ENCODE measurements at regions not wholly inside any gene's neighbourhood (a gene's known extent, or its start where the extent isn't known, plus 50 kb on each side); places are given as distances from the start of the nearest gene placed in this dataset.

DNA sequence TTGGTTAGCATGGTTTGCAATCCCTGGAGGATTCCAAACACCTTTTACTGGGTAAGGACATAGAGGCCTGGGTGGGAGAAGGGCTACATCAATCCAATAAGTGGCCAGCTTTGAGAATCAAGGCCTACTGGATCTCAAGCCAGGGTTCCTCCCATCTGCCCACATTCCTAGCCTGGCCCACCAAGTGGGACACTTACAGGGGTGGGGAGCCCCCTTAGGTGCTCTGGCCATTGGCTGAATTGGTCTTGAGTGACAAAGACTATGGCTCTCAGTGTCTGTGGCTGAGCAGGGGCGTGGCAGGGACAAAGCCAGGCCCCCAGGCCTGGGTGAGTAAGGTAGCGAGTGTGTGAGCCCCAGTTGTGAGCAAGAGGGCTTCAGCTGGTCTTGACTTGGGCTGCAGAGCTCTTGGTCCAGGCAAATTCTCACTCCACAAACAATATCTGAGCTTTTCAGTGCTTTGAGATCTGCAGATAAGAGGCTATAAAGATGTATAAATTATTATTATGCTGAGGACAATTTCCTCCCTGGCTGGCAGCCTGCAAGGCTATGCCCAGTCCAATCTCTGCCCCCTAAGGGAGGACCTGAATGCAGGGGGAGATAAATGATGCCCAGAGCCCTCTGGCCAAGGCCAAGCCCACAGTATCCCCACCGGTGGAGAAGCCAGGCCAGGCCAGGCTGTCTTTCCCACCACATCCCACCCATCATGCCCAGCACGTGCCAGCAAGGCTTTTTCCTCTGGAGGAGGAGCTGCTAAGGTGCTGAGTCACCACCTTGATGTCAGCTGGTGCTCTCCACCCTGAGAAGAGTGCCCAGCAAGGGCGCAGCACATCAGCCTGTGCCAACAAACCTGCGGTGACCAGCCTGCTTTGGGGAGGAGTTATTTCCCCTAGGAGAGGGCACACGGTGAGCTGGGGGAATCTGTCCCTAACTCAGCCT is 80.7 kb upstream of the DUSP5 start:
- peaks cover 50% of the 10 kb centered on the region for H3K4me1 ChIP-seq (ENCODE audit: insufficient read depth, low read length)
- Mint-ChIP-seq H3K27ac (peak overlapping the region in 1 of 8 donors; percentile 46), H3K9me3 (no peaks in the 10 kb centered on the region), H3K27me3 (no peaks in the 10 kb centered on the region), H3K4me3 (no peak overlapping the region), H3K4me1 (peaks cover 63 to 74% (median 73%) of the 10 kb centered on the region in 3 donors), H3K36me3 (no peaks in the 10 kb centered on the region)
- H3K27ac ChIP-seq (ENCODE audit: low read depth, low read length), result no peak overlapping the region
- H3K27me3 ChIP-seq (ENCODE audit: insufficient read depth, low read length, poor library complexity, severe bottlenecking), result no peaks in the 10 kb centered on the region
- H3K36me3 ChIP-seq (ENCODE audit: insufficient read depth, low read length), result no peaks in the 10 kb centered on the region
- no peak overlapping the region for H3K4me3 ChIP-seq (ENCODE audit: low read length)
- no peak for DNase-seq
- H3K9me3 ChIP-seq (ENCODE audit: low read length), result no peaks in the 10 kb centered on the region
- CTCF ChIA-PET, result interaction anchor here (0.8 to 2.8 kb wide), 4 partner anchors 63 to 112 kb away, joined by 3 to 11 read pairs (median 3); partner anchors contain the start of gene SMNDC1
- POLR2A ChIA-PET, result no interaction called here

GRCh38 chr10:110418218-110418617 is 79.5 kb upstream of the DUSP5 start:
- CTCF ChIA-PET, result interaction anchor here (0.8 kb wide), 1 partner anchor 81 kb away, joined by 3 read pairs; no protein-coding TSS in a partner anchor

GRCh38 chr10:110419265-110419664 is 78.4 kb upstream of the DUSP5 start:
- CTCF ChIA-PET, result no interaction called here
- H3K4me1 Mint-ChIP-seq, result peaks cover 46 to 53% (median 51%) of the 10 kb centered on the region in 3 donors

More at GRCh38 chr10:110418218-110418617, 79.5 kb upstream of the DUSP5 start:
- POLR2A ChIA-PET, result no interaction called here
- Mint-ChIP-seq H3K27ac (peak overlapping the region in 1 of 8 donors; percentile 55), H3K27me3 (no peaks in the 10 kb centered on the region), H3K4me1 (peaks cover 55 to 64% (median 62%) of the 10 kb centered on the region in 3 donors), H3K36me3 (no peaks in the 10 kb centered on the region), H3K4me3 (no peak overlapping the region), H3K9me3 (no peaks in the 10 kb centered on the region)
- H3K27ac ChIP-seq (ENCODE audit: low read depth, low read length), result no peak overlapping the region
- DNase-seq, result no peak
- H3K4me1 ChIP-seq (ENCODE audit: insufficient read depth, low read length), result peaks cover 50% of the 10 kb centered on the region
- no peaks in the 10 kb centered on the region for H3K36me3 ChIP-seq (ENCODE audit: insufficient read depth, low read length)
- H3K9me3 ChIP-seq (ENCODE audit: low read length), result no peaks in the 10 kb centered on the region
- no peaks in the 10 kb centered on the region for H3K27me3 ChIP-seq (ENCODE audit: insufficient read depth, low read length, poor library complexity, severe bottlenecking)
- no peak overlapping the region for H3K4me3 ChIP-seq (ENCODE audit: low read length)

DNA sequence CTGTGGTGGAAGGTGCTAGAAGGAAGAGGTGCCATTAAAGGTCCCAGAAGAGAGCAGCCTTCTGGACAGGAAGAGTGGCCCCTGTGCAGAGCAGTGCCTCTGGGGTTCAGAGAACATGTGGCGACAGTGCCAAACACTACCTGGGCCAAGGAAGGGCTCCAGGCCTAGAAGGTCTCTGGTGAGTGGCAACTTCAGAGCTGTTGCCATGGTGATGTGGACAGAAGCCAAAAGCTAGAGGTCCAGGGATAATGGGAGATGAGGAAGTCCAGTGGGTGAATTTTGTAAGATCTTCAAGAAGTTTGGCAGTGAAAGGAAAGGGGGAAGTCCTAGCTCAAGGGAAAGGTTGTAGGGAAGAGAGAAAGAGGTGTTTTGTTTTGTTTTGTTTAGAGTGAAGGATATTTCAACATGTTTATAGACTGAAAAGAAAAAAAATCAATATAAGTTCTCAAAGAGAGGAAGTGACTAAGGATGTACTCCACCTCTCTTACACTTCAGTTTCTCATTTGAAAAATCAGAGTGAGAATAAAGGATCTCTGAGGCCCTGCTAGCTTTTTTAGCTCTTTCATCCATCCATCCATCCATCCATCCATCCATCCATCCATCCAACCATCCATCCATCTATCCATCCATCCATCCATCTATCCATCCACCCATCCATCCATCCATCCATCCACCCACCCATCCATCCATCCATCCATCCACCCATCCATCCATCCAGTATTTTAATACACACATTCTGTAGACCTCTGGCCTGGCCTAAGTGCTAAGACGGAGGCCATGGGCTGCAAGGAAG is 77.1 kb upstream of the DUSP5 start:
- no peak overlapping the region for H3K4me3 ChIP-seq (ENCODE audit: low read length)
- Mint-ChIP-seq H3K4me3 (peak overlapping the region in 2 of 7 donors; percentile 13 to 18), H3K4me1 (peaks cover 32 to 40% (median 38%) of the 10 kb centered on the region in 3 donors), H3K27ac (peak overlapping the region; percentile 19 to 76 (median 58)), H3K27me3 (no peaks in the 10 kb centered on the region), H3K9me3 (no peaks in the 10 kb centered on the region), H3K36me3 (no peaks in the 10 kb centered on the region)
- ChIA-PET CTCF (interaction anchor here (1.0 kb wide), 1 partner anchor 66 kb away, joined by 4 read pairs; no protein-coding TSS in a partner anchor), POLR2A (no interaction called here)
- H3K4me1 ChIP-seq (ENCODE audit: insufficient read depth, low read length), result peaks cover 27% of the 10 kb centered on the region
- H3K27ac ChIP-seq (ENCODE audit: low read depth, low read length), result no peak overlapping the region
- DNase-seq, result no peak
- no peaks in the 10 kb centered on the region for H3K36me3 ChIP-seq (ENCODE audit: insufficient read depth, low read length)
- H3K9me3 ChIP-seq (ENCODE audit: low read length), result no peaks in the 10 kb centered on the region
- no peaks in the 10 kb centered on the region for H3K27me3 ChIP-seq (ENCODE audit: insufficient read depth, low read length, poor library complexity, severe bottlenecking)

More at GRCh38 chr10:110419265-110419664, 78.4 kb upstream of the DUSP5 start:
- DNase-seq, result no peak
- H3K27me3 Mint-ChIP-seq, result no peaks in the 10 kb centered on the region
- Histone ChIP-seq H3K27ac (ENCODE audit: low read depth, low read length) (no peak overlapping the region), H3K36me3 (ENCODE audit: insufficient read depth, low read length) (no peaks in the 10 kb centered on the region), H3K4me3 (ENCODE audit: low read length) (no peak overlapping the region), H3K9me3 (ENCODE audit: low read length) (no peaks in the 10 kb centered on the region), H3K4me1 (ENCODE audit: insufficient read depth, low read length) (peaks cover 40% of the 10 kb centered on the region), H3K27me3 (ENCODE audit: insufficient read depth, low read length, poor library complexity, severe bottlenecking) (no peaks in the 10 kb centered on the region)
- H3K27ac Mint-ChIP-seq, result peak overlapping the region in 1 of 8 donors; percentile 66
- POLR2A ChIA-PET, result no interaction called here
- no peak overlapping the region for H3K4me3 Mint-ChIP-seq
- no peaks in the 10 kb centered on the region for H3K36me3 Mint-ChIP-seq
- H3K9me3 Mint-ChIP-seq, result no peaks in the 10 kb centered on the region

DNA sequence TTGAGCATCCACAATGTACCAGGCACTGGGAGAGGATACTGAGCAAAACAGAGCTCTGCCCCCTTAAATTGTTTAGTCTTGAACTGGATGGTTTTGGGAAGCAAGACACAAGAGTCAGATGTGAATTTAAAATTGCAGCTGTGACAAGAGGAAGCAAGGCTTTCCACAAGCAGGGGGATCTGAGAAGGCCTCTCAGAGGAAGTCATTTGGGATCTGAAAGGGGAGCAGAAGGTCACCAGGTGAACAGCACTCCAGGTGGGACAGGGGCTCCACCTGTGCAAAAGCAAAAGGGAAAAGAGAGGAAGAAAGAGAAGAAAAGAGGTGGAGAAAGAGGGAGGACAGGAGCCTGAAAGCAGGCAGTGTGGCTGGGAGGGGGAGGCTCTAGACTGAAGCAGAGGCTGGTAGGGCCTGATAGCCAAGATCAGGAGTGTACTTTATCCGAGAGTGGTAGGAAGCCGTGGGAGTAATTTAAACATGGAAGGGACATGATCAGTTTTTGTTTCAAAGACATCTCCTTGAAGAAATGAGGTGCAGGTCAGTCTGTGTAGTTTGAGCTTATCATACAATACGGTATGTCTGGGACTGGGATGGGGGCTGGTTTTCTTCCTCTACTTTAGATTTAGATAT is 76.1 kb upstream of the DUSP5 start:
- Histone ChIP-seq H3K9me3 (ENCODE audit: low read length) (no peaks in the 10 kb centered on the region), H3K27me3 (ENCODE audit: insufficient read depth, low read length, poor library complexity, severe bottlenecking) (no peaks in the 10 kb centered on the region), H3K4me1 (ENCODE audit: insufficient read depth, low read length) (peaks cover 19% of the 10 kb centered on the region), H3K4me3 (ENCODE audit: low read length) (no peak overlapping the region), H3K36me3 (ENCODE audit: insufficient read depth, low read length) (no peaks in the 10 kb centered on the region), H3K27ac (ENCODE audit: low read depth, low read length) (no peak overlapping the region)
- DNase-seq, result no peak
- Mint-ChIP-seq H3K27ac (peak overlapping the region in 2 of 8 donors; percentile 10 to 39), H3K27me3 (peaks cover 0 to 2% of the 10 kb centered on the region in 2 donors), H3K4me1 (peaks cover 30 to 40% (median 40%) of the 10 kb centered on the region in 3 donors), H3K9me3 (no peaks in the 10 kb centered on the region), H3K36me3 (no peaks in the 10 kb centered on the region), H3K4me3 (no peak overlapping the region)
- ChIA-PET CTCF (no interaction called here), POLR2A (no interaction called here)

- Mint-ChIP-seq H3K9me3 (no peaks in the 10 kb centered on the region), H3K27ac (no peak overlapping the region), H3K4me1 (peaks cover 30 to 40% (median 35%) of the 10 kb centered on the region in 3 donors), H3K36me3 (no peaks in the 10 kb centered on the region), H3K27me3 (peaks cover 0 to 2% of the 10 kb centered on the region in 2 donors), H3K4me3 (no peak overlapping the region)
- peaks cover 19% of the 10 kb centered on the region for H3K4me1 ChIP-seq (ENCODE audit: insufficient read depth, low read length)
- DNase-seq, result no peak
- no peaks in the 10 kb centered on the region for H3K36me3 ChIP-seq (ENCODE audit: insufficient read depth, low read length)
- no peak overlapping the region for H3K27ac ChIP-seq (ENCODE audit: low read depth, low read length)
- no peaks in the 10 kb centered on the region for H3K27me3 ChIP-seq (ENCODE audit: insufficient read depth, low read length, poor library complexity, severe bottlenecking)
- ChIA-PET POLR2A (no interaction called here), CTCF (no interaction called here)
- H3K9me3 ChIP-seq (ENCODE audit: low read length), result no peaks in the 10 kb centered on the region
- no peak overlapping the region for H3K4me3 ChIP-seq (ENCODE audit: low read length)
Observed at GRCh38 chr10:110422548-110422947, 75.2 kb upstream of the DUSP5 start.

GRCh38 chr10:110423650-110424049 is 74.1 kb upstream of the DUSP5 start:
- H3K27ac ChIP-seq (ENCODE audit: low read depth, low read length), result no peak overlapping the region
- H3K4me1 ChIP-seq (ENCODE audit: insufficient read depth, low read length), result peaks cover 19% of the 10 kb centered on the region
- no peak overlapping the region for H3K4me3 ChIP-seq (ENCODE audit: low read length)
- Mint-ChIP-seq H3K4me1 (peaks cover 30 to 36% (median 35%) of the 10 kb centered on the region in 3 donors), H3K27ac (no peak overlapping the region), H3K36me3 (no peaks in the 10 kb centered on the region), H3K27me3 (peaks cover 0 to 2% of the 10 kb centered on the region in 2 donors), H3K4me3 (no peak overlapping the region), H3K9me3 (no peaks in the 10 kb centered on the region)
- no peaks in the 10 kb centered on the region for H3K27me3 ChIP-seq (ENCODE audit: insufficient read depth, low read length, poor library complexity, severe bottlenecking)
- CTCF ChIA-PET, result interaction anchor here (0.9 kb wide), 1 partner anchor 9 kb away, joined by 3 read pairs; no protein-coding TSS in a partner anchor
- POLR2A ChIA-PET, result no interaction called here
- no peak for DNase-seq
- H3K9me3 ChIP-seq (ENCODE audit: low read length), result no peaks in the 10 kb centered on the region
- H3K36me3 ChIP-seq (ENCODE audit: insufficient read depth, low read length), result no peaks in the 10 kb centered on the region

All from CD8-positive, alpha-beta memory T cell (primary cell).